ENCODE measurements at regions not wholly inside any gene's neighbourhood (a gene's known extent, or its start where the extent isn't known, plus 50 kb on each side); places are given as distances from the start of the nearest gene placed in this dataset.

DNA sequence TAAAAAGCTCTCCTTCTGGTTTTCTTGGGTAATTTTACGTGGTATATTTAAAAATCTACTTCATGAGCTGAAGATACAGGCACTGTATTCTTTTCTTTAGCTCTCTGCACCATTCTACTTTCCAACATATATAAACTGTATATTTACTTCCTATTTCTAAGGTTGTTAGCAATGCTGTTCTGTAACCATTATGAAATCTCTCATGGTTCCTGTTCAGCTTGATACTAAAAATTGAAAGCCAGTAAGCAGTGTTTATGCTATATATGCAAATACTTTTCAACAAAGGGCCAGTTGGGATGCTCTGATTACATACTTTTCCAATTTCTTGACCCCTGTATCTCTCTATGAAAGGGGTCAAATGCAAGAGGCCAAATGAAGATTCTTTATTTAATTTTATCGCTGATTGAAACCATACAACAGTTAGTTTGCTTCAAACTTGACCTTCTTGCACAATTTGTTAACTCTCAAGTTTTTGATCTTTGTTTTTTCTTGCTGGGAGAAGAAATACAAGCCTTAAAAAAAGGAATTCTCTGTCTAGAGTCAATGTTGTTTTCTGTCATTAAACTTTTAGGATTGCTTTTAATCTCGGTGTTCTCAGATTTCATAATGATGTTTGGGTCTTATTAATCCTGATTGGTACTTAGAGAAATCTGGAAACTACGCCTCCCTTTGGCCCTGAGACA is 223.2 kb downstream of the PRL start:
- TF ChIP-seq, protein P1, sequence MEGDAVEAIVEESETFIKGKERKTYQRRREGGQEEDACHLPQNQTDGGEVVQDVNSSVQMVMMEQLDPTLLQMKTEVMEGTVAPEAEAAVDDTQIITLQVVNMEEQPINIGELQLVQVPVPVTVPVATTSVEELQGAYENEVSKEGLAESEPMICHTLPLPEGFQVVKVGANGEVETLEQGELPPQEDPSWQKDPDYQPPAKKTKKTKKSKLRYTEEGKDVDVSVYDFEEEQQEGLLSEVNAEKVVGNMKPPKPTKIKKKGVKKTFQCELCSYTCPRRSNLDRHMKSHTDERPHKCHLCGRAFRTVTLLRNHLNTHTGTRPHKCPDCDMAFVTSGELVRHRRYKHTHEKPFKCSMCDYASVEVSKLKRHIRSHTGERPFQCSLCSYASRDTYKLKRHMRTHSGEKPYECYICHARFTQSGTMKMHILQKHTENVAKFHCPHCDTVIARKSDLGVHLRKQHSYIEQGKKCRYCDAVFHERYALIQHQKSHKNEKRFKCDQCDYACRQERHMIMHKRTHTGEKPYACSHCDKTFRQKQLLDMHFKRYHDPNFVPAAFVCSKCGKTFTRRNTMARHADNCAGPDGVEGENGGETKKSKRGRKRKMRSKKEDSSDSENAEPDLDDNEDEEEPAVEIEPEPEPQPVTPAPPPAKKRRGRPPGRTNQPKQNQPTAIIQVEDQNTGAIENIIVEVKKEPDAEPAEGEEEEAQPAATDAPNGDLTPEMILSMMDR (IDR thresholded peaks at IDR 0.05; ENCODE audit: borderline replicate concordance, extremely low read depth, low read length, poor library complexity, severe bottlenecking), result no peak
- TF ChIP-seq EZH2 (IDR thresholded peaks at IDR 0.05; ENCODE audit: borderline replicate concordance, low read depth, low read length, severe bottlenecking), result no peak
